CD14-positive monocyte (primary cell): ENCODE measurements at regions not wholly inside any gene's neighbourhood (a gene's known extent, or its start where the extent isn't known, plus 50 kb on each side); places are given as distances from the start of the nearest gene placed in this dataset.

Experiments used
- DNase-seq, 3 donors: peaks; one replicate each; pipeline ENCODE4 v3.0.0-alpha.2; 2011 to 2022
- H2AFZ ChIP-seq: 2 replicates; pipeline ENCODE4 v1.6.0; 2012; ENCODE audit warnings: mild to moderate bottlenecking, low read depth, low read length, inconsistent platforms; ENCODE audit not compliant: insufficient read depth, poor library complexity, severe bottlenecking
- H3K27ac ChIP-seq, 2 donors: 1 replicate in 1 of 2; 2 replicates in 1 of 2; pipeline ENCODE4 v1.5.1; 2012 to 2013; ENCODE audit warnings: low read length in 2 of 2, control low read depth in 1 of 2, inconsistent platforms in 1 of 2, low read depth in 1 of 2, mild to moderate bottlenecking in 1 of 2
- H3K27me3 ChIP-seq, 2 donors: one replicate each; pipeline versions ENCODE4 v1.6.0 to v1.6.1; 2011 to 2013; ENCODE audit warnings: low read length in 2 of 2; ENCODE audit not compliant: control insufficient read depth in 2 of 2, insufficient read depth in 2 of 2
- H3K36me3 ChIP-seq, 2 donors: replicated peaks in 1 of 2; 1 replicate in 1 of 2; 2 replicates in 1 of 2; pipeline versions ENCODE4 v1.5.1 to v1.6.1; 2012 to 2013; ENCODE audit warnings: low read length in 2 of 2, control low read depth in 1 of 2, inconsistent platforms in 1 of 2, mild to moderate bottlenecking in 1 of 2; ENCODE audit not compliant: insufficient read depth in 2 of 2, control insufficient read depth in 1 of 2
- H3K4me1 ChIP-seq, 2 donors: 1 replicate in 1 of 2; 2 replicates in 1 of 2; pipeline versions ENCODE4 v1.5.1 to v1.6.1; 2012 to 2013; ENCODE audit warnings: low read length in 2 of 2, control low read depth in 1 of 2, inconsistent platforms in 1 of 2, mild to moderate bottlenecking in 1 of 2, moderate library complexity in 1 of 2; ENCODE audit not compliant: insufficient read depth in 2 of 2, control insufficient read depth in 1 of 2
- H3K4me2 ChIP-seq: replicated peaks from 2 replicates; pipeline ENCODE3; 2012; ENCODE audit warnings: low read length, moderate library complexity, mild to moderate bottlenecking; ENCODE audit not compliant: poor library complexity, severe bottlenecking; ENCODE audit errors: extremely low read depth
- H3K4me3 ChIP-seq, 3 experiments: fragments of 200-600 bp in 1 of 3; sonication (generic) in 1 of 3; replicated peaks in 1 of 3; 1 replicate in 2 of 3; 2 replicates in 1 of 3; pipeline ENCODE4 v1.5.1; 2011 to 2013; ENCODE audit warnings: low read length in 3 of 3, mild to moderate bottlenecking in 3 of 3, control low read depth in 2 of 3, low read depth in 2 of 3, inconsistent platforms in 1 of 3, moderate library complexity in 1 of 3
- H3K79me2 ChIP-seq: 2 replicates; pipeline ENCODE4 v1.6.0; 2012; ENCODE audit warnings: mild to moderate bottlenecking, control low read depth, inconsistent platforms, low read length, moderate library complexity; ENCODE audit not compliant: insufficient read depth
- H3K9ac ChIP-seq: 2 replicates; pipeline ENCODE4 v1.6.0; 2017; ENCODE audit warnings: low read length, mild to moderate bottlenecking; ENCODE audit not compliant: insufficient read depth, poor library complexity, severe bottlenecking
- H3K9me3 ChIP-seq, 2 donors: replicated peaks in 1 of 2; 1 replicate in 1 of 2; 2 replicates in 1 of 2; pipeline versions ENCODE4 v1.5.1 to v1.6.1; 2012 to 2013; ENCODE audit warnings: low read length in 2 of 2, control low read depth in 1 of 2; ENCODE audit not compliant: control insufficient read depth in 1 of 2, insufficient read depth in 1 of 2
- H4K20me1 ChIP-seq: 2 replicates; pipeline ENCODE4 v1.6.0; 2012; ENCODE audit warnings: mild to moderate bottlenecking, low read length, control low read depth, moderate library complexity; ENCODE audit not compliant: insufficient read depth
- H3K27ac Mint-ChIP-seq, 7 donors: one replicate each; pipeline ENCODE4 v1.8.0; 2020; ENCODE audit warnings: mild to moderate bottlenecking in 7 of 7, mixed read lengths in 7 of 7, moderate library complexity in 6 of 7, inconsistent platforms in 2 of 7
- H3K27me3 Mint-ChIP-seq, 3 donors: one replicate each; pipeline ENCODE4 v1.8.0; 2021 to 2022; ENCODE audit warnings: low read depth in 3 of 3, mild to moderate bottlenecking in 3 of 3, mixed read lengths in 3 of 3, moderate library complexity in 3 of 3, inconsistent platforms in 1 of 3
- H3K36me3 Mint-ChIP-seq, 2 donors: one replicate each; pipeline ENCODE4 v1.8.0; 2020; ENCODE audit warnings: mixed read lengths in 2 of 2, inconsistent platforms in 1 of 2, mild to moderate bottlenecking in 1 of 2
- H3K4me1 Mint-ChIP-seq: one replicate; pipeline ENCODE4 v1.8.0; 2020; ENCODE audit warnings: mild to moderate bottlenecking, mixed read lengths
- H3K4me3 Mint-ChIP-seq, 2 donors: one replicate each; pipeline ENCODE4 v1.8.0; 2020; ENCODE audit warnings: mild to moderate bottlenecking in 2 of 2, mixed read lengths in 2 of 2, moderate library complexity in 1 of 2
- H3K9me3 Mint-ChIP-seq, 7 donors: one replicate each; pipeline ENCODE4 v1.8.0; 2020 to 2022; ENCODE audit warnings: mixed read lengths in 7 of 7, mild to moderate bottlenecking in 6 of 7, moderate library complexity in 6 of 7, inconsistent platforms in 2 of 7
- WGBS: methylation state at CpG from one replicate; pipeline ENCODE4 v1.1.5; 2013; ENCODE audit warnings: missing lambda C conversion rate; ENCODE audit not compliant: insufficient coverage; 5-methylcytosine and 5-hydroxymethylcytosine counted together
- intact Hi-C, 2 donors: fragments of 100-400 bp; cut with micrococcal nuclease; formaldehyde crosslinking; loops; one replicate each; pipeline versions ENCODE4 v1.15.0 to v1.15.1; 2023
- TF ChIP-seq, protein P1 (sequence below): fragments of 200-600 bp; IDR thresholded peaks from one replicate; pipeline ENCODE4 v1.8.0; 2022; ENCODE audit warnings: antibody characterized with exemption, mild to moderate bottlenecking

DNA sequence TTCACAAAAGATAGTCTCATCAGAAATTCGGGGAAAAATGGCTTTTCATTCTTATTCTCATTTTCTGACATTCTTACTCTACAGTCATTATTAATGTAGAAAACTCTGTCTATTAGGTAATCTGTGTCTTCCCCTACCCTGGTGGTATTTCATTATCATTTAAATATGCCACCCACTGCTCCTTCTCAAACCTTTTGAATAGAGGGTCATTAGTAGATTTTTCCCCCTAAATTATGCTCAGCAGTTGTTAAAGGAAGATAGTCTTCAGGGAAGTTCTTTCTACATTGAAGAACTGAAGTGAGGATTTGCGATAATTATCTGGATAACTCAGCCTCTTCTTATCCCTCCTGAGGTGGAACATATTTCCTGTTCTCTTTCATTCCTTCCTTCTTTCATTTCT is 989.5 kb upstream of the RBFOX1 start:
- H3K4me2 ChIP-seq: no peak overlapping the region
- Mint-ChIP-seq H3K4me1 (no peaks in the 10 kb centered on the region), H3K36me3 (no peaks in the 10 kb centered on the region), H3K4me3 (no peak overlapping the region), H3K27me3 (no peaks in the 10 kb centered on the region), H3K27ac (no peak overlapping the region), H3K9me3 (peaks cover 6 to 20% (median 14%) of the 10 kb centered on the region in 7 donors)
- no peaks in the 10 kb centered on the region for H3K4me1 ChIP-seq
- H3K9me3 ChIP-seq: peaks cover 8 to 16% of the 10 kb centered on the region in 2 donors
- intact Hi-C loops: no loop called here
- no peaks in the 10 kb centered on the region for H3K79me2 ChIP-seq
- H3K27ac ChIP-seq: no peak overlapping the region
- H4K20me1 ChIP-seq: no peaks in the 10 kb centered on the region
- TF ChIP-seq, protein P1, sequence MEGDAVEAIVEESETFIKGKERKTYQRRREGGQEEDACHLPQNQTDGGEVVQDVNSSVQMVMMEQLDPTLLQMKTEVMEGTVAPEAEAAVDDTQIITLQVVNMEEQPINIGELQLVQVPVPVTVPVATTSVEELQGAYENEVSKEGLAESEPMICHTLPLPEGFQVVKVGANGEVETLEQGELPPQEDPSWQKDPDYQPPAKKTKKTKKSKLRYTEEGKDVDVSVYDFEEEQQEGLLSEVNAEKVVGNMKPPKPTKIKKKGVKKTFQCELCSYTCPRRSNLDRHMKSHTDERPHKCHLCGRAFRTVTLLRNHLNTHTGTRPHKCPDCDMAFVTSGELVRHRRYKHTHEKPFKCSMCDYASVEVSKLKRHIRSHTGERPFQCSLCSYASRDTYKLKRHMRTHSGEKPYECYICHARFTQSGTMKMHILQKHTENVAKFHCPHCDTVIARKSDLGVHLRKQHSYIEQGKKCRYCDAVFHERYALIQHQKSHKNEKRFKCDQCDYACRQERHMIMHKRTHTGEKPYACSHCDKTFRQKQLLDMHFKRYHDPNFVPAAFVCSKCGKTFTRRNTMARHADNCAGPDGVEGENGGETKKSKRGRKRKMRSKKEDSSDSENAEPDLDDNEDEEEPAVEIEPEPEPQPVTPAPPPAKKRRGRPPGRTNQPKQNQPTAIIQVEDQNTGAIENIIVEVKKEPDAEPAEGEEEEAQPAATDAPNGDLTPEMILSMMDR: no peak
- DNase-seq: no peak
- no peak overlapping the region for H3K9ac ChIP-seq
- no peak overlapping the region for H2AFZ ChIP-seq
- no CpG with 5 or more reads among the region's 2 CpGs for WGBS
- H3K36me3 ChIP-seq: no peaks in the 10 kb centered on the region
- no peaks in the 10 kb centered on the region for H3K27me3 ChIP-seq
- H3K4me3 ChIP-seq: no peak overlapping the region

DNA sequence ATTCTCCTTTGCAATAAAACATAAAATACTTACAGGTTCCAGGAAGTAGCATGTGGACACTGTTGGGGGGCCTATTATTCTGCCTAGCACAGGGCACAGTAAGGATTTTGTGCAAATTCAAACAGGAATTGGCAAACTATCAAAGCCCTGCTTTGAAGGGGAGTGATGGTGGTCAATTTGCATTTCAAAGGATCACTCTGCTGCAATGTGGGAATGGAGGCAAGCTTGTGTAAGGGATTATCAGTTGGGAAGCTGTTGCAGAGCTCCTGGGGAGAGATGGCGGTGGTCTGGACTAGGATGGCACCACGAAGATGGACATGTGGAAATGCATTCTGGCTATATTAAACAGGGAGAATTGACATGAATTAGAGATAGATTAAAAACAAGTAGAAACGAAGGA is 990.7 kb upstream of the RBFOX1 start:
- Mint-ChIP-seq H3K9me3 (peaks cover 5 to 17% (median 13%) of the 10 kb centered on the region in 7 donors), H3K27me3 (no peaks in the 10 kb centered on the region)
- no peak for DNase-seq

More for the DNA sequence above, 990.7 kb upstream of the RBFOX1 start:
- intact Hi-C loops: no loop called here
- Histone ChIP-seq H3K27ac (no peak overlapping the region), H3K79me2 (no peaks in the 10 kb centered on the region), H2AFZ (no peak overlapping the region), H4K20me1 (no peaks in the 10 kb centered on the region), H3K36me3 (no peaks in the 10 kb centered on the region), H3K4me1 (no peaks in the 10 kb centered on the region), H3K9ac (no peak overlapping the region), H3K4me2 (no peak overlapping the region), H3K4me3 (no peak overlapping the region), H3K27me3 (no peaks in the 10 kb centered on the region), H3K9me3 (peaks cover 8 to 13% of the 10 kb centered on the region in 2 donors)
- Mint-ChIP-seq H3K36me3 (no peaks in the 10 kb centered on the region), H3K27ac (no peak overlapping the region), H3K4me3 (no peak overlapping the region), H3K4me1 (no peaks in the 10 kb centered on the region)
- no CpG with 5 or more reads among the region's 3 CpGs for WGBS
- TF ChIP-seq, protein P1: no peak
